Right renal cortex interstitium (tissue), 3 donors: ENCODE measurements at regions not wholly inside any gene's neighbourhood (a gene's known extent, or its start where the extent isn't known, plus 50 kb on each side); places are given as distances from the start of the nearest gene placed in this dataset.
"Not testable (repeated sequence)": the region's sequence is repeated elsewhere in the genome, so short reads cannot be mapped to it uniquely, and the experiment has no call there.

Experiments
- DNase-seq, 3 donors: peaks; one replicate each; pipeline ENCODE4 v3.0.0-alpha.2; 2013; ENCODE audit warnings: low read depth in 3 of 3, low spot score in 2 of 3

- DNase-seq, result no peak
These were observed 159.8 kb upstream of the TMEM260 start for GRCh38 chr14:56419750-56420149.

GRCh38 chr14:56422221-56422620 is 157.4 kb upstream of the TMEM260 start:
- DNase-seq, result no peak

DNA sequence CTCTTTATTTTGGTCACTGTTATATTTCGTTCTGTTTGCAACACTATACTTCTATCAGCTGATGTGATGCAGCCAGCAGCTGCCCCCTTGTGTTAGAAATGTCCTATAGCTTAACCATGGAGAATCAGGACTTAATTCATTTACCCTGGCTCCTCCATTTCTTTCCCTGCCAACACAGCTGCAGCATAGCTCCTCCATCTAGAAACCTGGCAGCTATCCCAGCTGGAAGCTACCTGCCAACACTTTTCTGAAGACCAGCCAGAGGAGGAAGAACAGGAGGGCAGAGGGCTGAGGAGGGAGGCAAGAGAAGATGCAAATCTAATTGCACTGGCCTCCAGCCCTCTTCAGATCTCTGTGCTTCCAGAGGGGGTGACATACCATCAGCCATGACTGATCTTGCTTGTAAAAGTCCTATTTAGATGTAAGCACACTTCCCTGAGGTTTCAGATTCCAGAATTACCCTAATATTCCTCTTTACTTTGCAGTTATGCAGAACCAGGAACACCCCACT is 156.8 kb upstream of the TMEM260 start:
- peak in 2 of 3 donors; percentile 41 to 49 for DNase-seq

- DNase-seq, result no peak
These were observed 156.1 kb upstream of the TMEM260 start for GRCh38 chr14:56423544-56423943.

DNA sequence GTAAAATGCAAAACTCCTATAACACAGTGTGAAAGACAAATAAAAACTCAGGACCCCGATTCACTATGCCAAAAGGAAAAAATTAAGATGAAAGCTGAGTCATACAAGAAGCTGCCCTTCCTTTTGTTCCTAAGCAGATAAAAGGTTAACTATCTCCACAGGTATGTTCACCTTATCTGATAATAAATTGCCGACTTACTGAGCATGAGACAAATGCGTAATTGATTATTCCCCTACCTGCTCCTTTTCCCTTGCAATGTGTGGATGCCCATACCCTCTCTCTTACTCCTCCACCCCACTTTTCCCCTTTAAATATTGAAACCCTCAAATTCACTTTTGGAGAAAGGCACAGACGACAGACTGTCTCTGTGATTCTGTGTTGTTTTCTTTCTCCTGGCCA is 148.6 kb upstream of the TMEM260 start:
- DNase-seq, result no peak

DNA sequence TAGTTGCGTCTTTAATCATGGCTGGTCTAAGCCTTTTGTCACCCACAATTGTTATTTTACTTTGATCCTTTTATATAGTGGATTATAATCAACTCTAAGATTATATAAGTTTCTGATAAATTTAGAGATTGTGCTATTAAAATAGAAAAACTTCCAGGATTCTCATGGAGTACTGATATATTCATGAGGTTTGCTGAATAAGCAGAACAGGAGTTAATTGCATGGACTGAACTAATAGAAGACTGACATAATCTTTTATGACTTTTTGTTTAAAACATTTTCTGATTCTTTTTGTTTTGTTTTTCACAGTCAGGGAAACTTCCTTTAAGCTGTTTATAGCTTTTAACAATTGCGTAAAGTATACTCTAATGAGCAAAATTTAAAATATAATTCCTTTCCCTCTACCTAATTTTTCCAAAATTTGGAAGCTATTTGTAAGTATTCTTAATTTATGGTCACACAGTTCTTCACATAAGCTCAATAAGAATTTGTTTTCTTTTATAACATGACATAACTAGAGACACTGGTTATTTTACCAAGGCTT is 129.9 kb upstream of the TMEM260 start:
- DNase-seq, result no peak

GRCh38 chr14:56452940-56453339 is 126.7 kb upstream of the TMEM260 start:
- DNase-seq, result no peak

- DNase-seq, result not testable (repeated sequence)
These were observed 124.9 kb upstream of the TMEM260 start for GRCh38 chr14:56454680-56455079.

- no peak for DNase-seq
These were observed 119.1 kb upstream of the TMEM260 start for GRCh38 chr14:56460469-56460868.

GRCh38 chr14:56461276-56462275 is 118.0 kb upstream of the TMEM260 start:
- DNase-seq, result no peak

GRCh38 chr14:56463271-56463890 is 116.2 kb upstream of the TMEM260 start:
- DNase-seq, result no peak

GRCh38 chr14:56471056-56471455 is 108.5 kb upstream of the TMEM260 start:
- no peak for DNase-seq

DNA sequence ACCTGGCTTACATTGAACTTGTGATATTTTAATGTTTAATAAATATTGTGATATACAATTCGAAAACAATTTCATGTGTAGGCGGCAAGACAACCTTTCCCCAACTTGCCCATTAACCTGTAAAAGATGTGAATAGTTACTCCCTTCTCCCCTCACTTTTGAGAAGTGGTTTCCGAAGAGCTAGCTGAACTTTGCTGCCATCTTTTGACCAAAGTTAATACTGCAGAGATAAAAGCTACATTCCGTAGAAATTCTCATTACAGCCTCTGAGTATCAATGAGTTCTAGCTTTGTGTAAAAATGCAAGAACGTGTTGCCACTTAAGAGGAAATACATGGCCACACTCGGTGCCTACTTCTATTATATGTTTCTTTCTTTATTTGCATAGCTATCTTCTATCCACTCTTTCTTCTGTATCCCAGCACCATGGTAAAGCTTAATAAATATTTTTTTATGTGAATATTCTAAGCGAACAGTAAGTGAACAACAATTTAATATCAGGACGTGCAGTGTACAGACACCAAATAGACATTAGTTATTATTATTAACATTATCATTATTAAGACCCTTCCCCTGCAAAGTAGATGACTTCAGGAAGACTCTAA is 105.1 kb upstream of the TMEM260 start:
- DNase-seq, result no peak

- no peak for DNase-seq
These were observed 97.2 kb upstream of the TMEM260 start for GRCh38 chr14:56482310-56482911.

DNA sequence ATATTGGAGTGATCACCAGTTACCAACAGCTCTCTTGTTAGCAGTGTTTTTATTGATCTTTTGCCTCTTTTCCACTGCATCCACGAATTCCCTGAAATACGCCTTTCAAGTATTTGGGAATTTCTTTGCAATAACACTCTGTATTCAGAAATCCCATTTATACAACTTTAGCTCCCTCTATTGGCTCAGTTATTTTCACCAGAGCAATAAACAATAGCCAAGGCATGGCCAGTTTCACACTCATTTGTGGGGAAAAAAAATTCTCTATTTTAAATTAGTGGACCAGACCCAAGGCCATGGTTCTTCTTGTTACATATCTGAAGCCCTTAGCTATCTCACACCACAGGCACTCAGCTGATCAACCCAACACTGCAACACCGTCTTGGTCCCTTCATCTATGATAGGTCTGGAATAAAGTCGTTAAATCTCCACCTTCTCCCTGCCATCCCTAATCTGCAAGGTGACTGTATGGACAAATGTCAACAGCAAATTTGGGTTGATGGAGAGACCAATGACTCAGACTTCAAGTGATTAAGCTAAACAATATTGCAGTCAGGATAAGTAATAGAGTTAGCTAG is 92.4 kb upstream of the TMEM260 start:
- peak in 1 of 3 donors; percentile 12 for DNase-seq

GRCh38 chr14:56487761-56488160 is 91.8 kb upstream of the TMEM260 start:
- DNase-seq, result no peak

GRCh38 chr14:56488306-56488705 is 91.3 kb upstream of the TMEM260 start:
- no peak for DNase-seq

- DNase-seq, result peak in 1 of 3 donors; percentile 7
These were observed 89.2 kb upstream of the TMEM260 start for GRCh38 chr14:56490379-56490778.

GRCh38 chr14:56491299-56492285 is 88.0 kb upstream of the TMEM260 start:
- peak in 2 of 3 donors; percentile 45 to 49 for DNase-seq
